Endothelial cell of umbilical vein (primary cell): ENCODE measurements at regions not wholly inside any gene's neighbourhood (a gene's known extent, or its start where the extent isn't known, plus 50 kb on each side); places are given as distances from the start of the nearest gene placed in this dataset.

Experiments used
- EZH2 ChIP-seq: IDR thresholded peaks from 2 replicates; pipeline ENCODE4 v1.6.1; 2012; ENCODE audit warnings: borderline replicate concordance, low read depth, mild to moderate bottlenecking, moderate library complexity, low read length, inconsistent platforms; ENCODE audit not compliant: severe bottlenecking
- FOS ChIP-seq: IDR thresholded peaks from 2 replicates; pipeline ENCODE4 v1.6.1; 2011; ENCODE audit warnings: mild to moderate bottlenecking, low read length, moderate library complexity, borderline replicate concordance; ENCODE audit not compliant: insufficient read depth
- JUN ChIP-seq: IDR thresholded peaks from 2 replicates; pipeline ENCODE4 v1.6.1; 2011; ENCODE audit warnings: borderline replicate concordance, low read depth; ENCODE audit not compliant: insufficient read length, insufficient read depth
- POLR2A ChIP-seq: IDR thresholded peaks from 2 replicates; pipeline ENCODE4 v1.6.1; 2012; ENCODE audit warnings: low read depth, mild to moderate bottlenecking, control low read depth, low read length
- POLR2AphosphoS5 ChIP-seq: IDR thresholded peaks from 2 replicates; pipeline ENCODE4 v1.6.1; 2012; ENCODE audit warnings: low read depth, mild to moderate bottlenecking, control low read depth, low read length, moderate library complexity; ENCODE audit not compliant: insufficient read depth
- TF ChIP-seq, protein P1 (sequence below), 2 donors: IDR thresholded peaks; 1 replicate in 1 of 2; 2 replicates in 1 of 2; pipeline ENCODE4 v1.5.1; 2011; ENCODE audit warnings: low read length in 2 of 2, mild to moderate bottlenecking in 2 of 2, moderate library complexity in 2 of 2, control low read depth in 1 of 2, inconsistent platforms in 1 of 2, low read depth in 1 of 2; ENCODE audit not compliant: insufficient read depth in 1 of 2; ENCODE audit errors: extremely low read depth in 1 of 2
- TF ChIP-seq, protein P2 (sequence below): IDR thresholded peaks from 2 replicates; pipeline ENCODE4 v1.6.1; 2011; ENCODE audit not compliant: insufficient read depth, insufficient read length

DNA sequence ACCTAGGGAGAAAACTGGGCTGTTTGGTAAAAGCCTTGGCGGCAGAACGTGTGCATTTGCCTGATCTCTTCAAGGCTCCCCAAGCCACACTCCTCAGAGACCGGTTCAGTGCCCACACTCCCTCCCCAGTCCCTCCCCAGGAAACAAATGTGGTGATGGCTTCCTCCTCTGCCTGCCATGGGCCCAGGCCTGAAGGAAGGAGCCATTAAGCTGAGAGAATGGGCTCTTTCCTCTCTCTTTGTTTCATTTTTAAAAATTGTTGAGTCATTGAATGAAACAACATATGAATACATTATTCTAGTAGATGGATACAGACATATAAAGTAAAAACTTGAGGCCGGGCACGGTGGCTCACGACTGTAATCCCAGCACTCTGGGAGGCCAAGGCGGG, 50.6 kb upstream of the YWHAQ start:
- TF ChIP-seq POLR2A (no peak), POLR2AphosphoS5 (no peak), EZH2 (no peak), JUN (no peak), FOS (no peak)
- TF ChIP-seq, protein P1, sequence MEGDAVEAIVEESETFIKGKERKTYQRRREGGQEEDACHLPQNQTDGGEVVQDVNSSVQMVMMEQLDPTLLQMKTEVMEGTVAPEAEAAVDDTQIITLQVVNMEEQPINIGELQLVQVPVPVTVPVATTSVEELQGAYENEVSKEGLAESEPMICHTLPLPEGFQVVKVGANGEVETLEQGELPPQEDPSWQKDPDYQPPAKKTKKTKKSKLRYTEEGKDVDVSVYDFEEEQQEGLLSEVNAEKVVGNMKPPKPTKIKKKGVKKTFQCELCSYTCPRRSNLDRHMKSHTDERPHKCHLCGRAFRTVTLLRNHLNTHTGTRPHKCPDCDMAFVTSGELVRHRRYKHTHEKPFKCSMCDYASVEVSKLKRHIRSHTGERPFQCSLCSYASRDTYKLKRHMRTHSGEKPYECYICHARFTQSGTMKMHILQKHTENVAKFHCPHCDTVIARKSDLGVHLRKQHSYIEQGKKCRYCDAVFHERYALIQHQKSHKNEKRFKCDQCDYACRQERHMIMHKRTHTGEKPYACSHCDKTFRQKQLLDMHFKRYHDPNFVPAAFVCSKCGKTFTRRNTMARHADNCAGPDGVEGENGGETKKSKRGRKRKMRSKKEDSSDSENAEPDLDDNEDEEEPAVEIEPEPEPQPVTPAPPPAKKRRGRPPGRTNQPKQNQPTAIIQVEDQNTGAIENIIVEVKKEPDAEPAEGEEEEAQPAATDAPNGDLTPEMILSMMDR (IDR thresholded peaks at IDR 0.05; ENCODE audit: extremely low read depth in 1 of 2, insufficient read depth in 1 of 2, low read depth in 1 of 2, low read length in 2 of 2), result no peak
- TF ChIP-seq, protein P2, sequence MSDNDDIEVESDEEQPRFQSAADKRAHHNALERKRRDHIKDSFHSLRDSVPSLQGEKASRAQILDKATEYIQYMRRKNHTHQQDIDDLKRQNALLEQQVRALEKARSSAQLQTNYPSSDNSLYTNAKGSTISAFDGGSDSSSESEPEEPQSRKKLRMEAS, result no peak
